GM12892 (cell line): ENCODE measurements at regions not wholly inside any gene's neighbourhood (a gene's known extent, or its start where the extent isn't known, plus 50 kb on each side); places are given as distances from the start of the nearest gene placed in this dataset.

ENCODE experiments used
- POLR2A ChIP-seq: IDR thresholded peaks from 2 replicates; pipeline ENCODE4 v1.6.1; 2011; ENCODE audit warnings: low read depth, low read length, control low read depth
- POLR2AphosphoS5 ChIP-seq: IDR thresholded peaks from 2 replicates; pipeline ENCODE4 v1.6.1; 2011; ENCODE audit warnings: low read depth, low read length, control low read depth
- TAF1 ChIP-seq: IDR thresholded peaks from 2 replicates; pipeline ENCODE4 v1.6.1; 2011; ENCODE audit warnings: low read depth, mild to moderate bottlenecking, control low read depth, low read length, borderline replicate concordance

DNA sequence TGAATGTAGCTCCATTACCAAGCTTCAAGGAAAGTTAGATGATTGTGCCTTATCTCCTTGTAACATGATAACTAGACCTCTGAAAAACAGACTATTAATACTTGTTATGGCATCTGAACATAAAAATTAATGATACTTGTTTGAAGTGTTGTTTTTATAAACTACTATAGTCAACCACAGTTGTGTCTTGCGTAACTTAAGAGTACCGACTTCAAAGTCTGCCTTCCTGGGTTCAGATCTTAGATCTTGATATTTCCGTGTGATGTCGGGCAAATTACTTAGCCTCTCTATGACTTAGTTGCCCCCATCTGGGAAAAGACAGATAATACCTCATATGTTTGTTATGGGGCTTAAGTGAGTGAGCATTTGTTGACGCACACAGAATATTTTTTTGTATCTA is 906.5 kb downstream of the JRKL start:
- TF ChIP-seq POLR2A (no peak), POLR2AphosphoS5 (no peak), TAF1 (no peak)
